HG03095 (cell line): ENCODE measurements at regions not wholly inside any gene's neighbourhood (a gene's known extent, or its start where the extent isn't known, plus 50 kb on each side); places are given as distances from the start of the nearest gene placed in this dataset.
"Not testable (repeated sequence)": the region's sequence is repeated elsewhere in the genome, so short reads cannot be mapped to it uniquely, and the experiment has no call there.

Experiments used
- ATAC-seq: cut with Tn5 transposase; IDR thresholded peaks from one replicate; pipeline ENCODE4 v1.9.1; 2021; ENCODE audit warnings: moderate library complexity; ENCODE audit not compliant: unreplicated experiment

GRCh38 chr14:82872494-82872893, 1338.8 kb upstream of the SEL1L start:
- ATAC-seq, result no peak

- no peak for ATAC-seq
Observed at GRCh38 chr14:82878951-82879350, 1345.3 kb upstream of the SEL1L start.

GRCh38 chr14:82879949-82880535, 1346.4 kb upstream of the SEL1L start:
- ATAC-seq, result no peak

- ATAC-seq, result no peak
Observed at GRCh38 chr14:82886670-82887069, 1353.0 kb upstream of the SEL1L start.

GRCh38 chr14:82889701-82890100, 1356.0 kb upstream of the SEL1L start:
- ATAC-seq, result no peak

- no peak for ATAC-seq
Observed at GRCh38 chr14:82896476-82896875, 1362.8 kb upstream of the SEL1L start.

GRCh38 chr14:82897469-82898308, 1364.0 kb upstream of the SEL1L start:
- no peak for ATAC-seq

- no peak for ATAC-seq
Observed at GRCh38 chr14:82905762-82906161, 1372.1 kb upstream of the SEL1L start.

GRCh38 chr14:82911930-82912329, 1378.3 kb upstream of the SEL1L start:
- ATAC-seq, result no peak

- ATAC-seq, result no peak
Observed at GRCh38 chr14:82913396-82913795, 1379.7 kb upstream of the SEL1L start.

- ATAC-seq, result no peak
Observed at GRCh38 chr14:82915381-82915780, 1381.7 kb upstream of the SEL1L start.

GRCh38 chr14:82935691-82936090, 1402.0 kb upstream of the SEL1L start:
- no peak for ATAC-seq

- ATAC-seq, result no peak
Observed at GRCh38 chr14:82951171-82951570, 1417.5 kb upstream of the SEL1L start.

GRCh38 chr14:82963756-82964155, 1430.1 kb upstream of the SEL1L start:
- ATAC-seq, result no peak

GRCh38 chr14:82987502-82988124, 1454.0 kb upstream of the SEL1L start:
- no peak for ATAC-seq

- not testable (repeated sequence) for ATAC-seq
Observed at GRCh38 chr14:82994547-82994946, 1460.9 kb upstream of the SEL1L start.

GRCh38 chr14:82999802-83000201, 1466.1 kb upstream of the SEL1L start:
- no peak for ATAC-seq

GRCh38 chr14:83004456-83005006, 1470.9 kb upstream of the SEL1L start:
- ATAC-seq, result no peak

GRCh38 chr14:83006121-83006670, 1472.5 kb upstream of the SEL1L start:
- no peak for ATAC-seq

- ATAC-seq, result not testable (repeated sequence)
Observed at GRCh38 chr14:83007052-83007451, 1473.4 kb upstream of the SEL1L start.

GRCh38 chr14:83007641-83008225, 1474.1 kb upstream of the SEL1L start:
- no peak for ATAC-seq
